ENCODE measurements at regions not wholly inside any gene's neighbourhood (a gene's known extent, or its start where the extent isn't known, plus 50 kb on each side); places are given as distances from the start of the nearest gene placed in this dataset.

GRCh38 chr22:49331878-49332277, 495.8 kb downstream of the BRD1 start:
- TF ChIP-seq POLR2AphosphoS5 (IDR thresholded peaks at IDR 0.05; ENCODE audit: borderline replicate concordance, low read depth, low read length) (no peak), FOXP2 (optimal IDR thresholded peaks at IDR 0.05; ENCODE audit: control extremely low read depth, extremely low read length, insufficient read depth) (no peak), EZH2 (IDR thresholded peaks at IDR 0.05) (no peak)
